ENCODE measurements at regions not wholly inside any gene's neighbourhood (a gene's known extent, or its start where the extent isn't known, plus 50 kb on each side); places are given as distances from the start of the nearest gene placed in this dataset.
"Not testable (repeated sequence)": the region's sequence is repeated elsewhere in the genome, so short reads cannot be mapped to it uniquely, and the experiment has no call there.

- Mint-ChIP-seq H3K36me3 (ENCODE audit: low read depth) (no peaks in the 10 kb centered on the region), H3K27ac (no peak overlapping the region), H3K4me3 (no peak overlapping the region), H3K27me3 (peaks cover 4% of the 10 kb centered on the region), H3K9me3 (no peaks in the 10 kb centered on the region), H3K4me1 (ENCODE audit: low read depth) (no peaks in the 10 kb centered on the region)
- intact Hi-C loops (cut with micrococcal nuclease), result no loop called here
Observed at GRCh38 chr14:30357791-30358190, 201.2 kb upstream of the G2E3 start.

DNA sequence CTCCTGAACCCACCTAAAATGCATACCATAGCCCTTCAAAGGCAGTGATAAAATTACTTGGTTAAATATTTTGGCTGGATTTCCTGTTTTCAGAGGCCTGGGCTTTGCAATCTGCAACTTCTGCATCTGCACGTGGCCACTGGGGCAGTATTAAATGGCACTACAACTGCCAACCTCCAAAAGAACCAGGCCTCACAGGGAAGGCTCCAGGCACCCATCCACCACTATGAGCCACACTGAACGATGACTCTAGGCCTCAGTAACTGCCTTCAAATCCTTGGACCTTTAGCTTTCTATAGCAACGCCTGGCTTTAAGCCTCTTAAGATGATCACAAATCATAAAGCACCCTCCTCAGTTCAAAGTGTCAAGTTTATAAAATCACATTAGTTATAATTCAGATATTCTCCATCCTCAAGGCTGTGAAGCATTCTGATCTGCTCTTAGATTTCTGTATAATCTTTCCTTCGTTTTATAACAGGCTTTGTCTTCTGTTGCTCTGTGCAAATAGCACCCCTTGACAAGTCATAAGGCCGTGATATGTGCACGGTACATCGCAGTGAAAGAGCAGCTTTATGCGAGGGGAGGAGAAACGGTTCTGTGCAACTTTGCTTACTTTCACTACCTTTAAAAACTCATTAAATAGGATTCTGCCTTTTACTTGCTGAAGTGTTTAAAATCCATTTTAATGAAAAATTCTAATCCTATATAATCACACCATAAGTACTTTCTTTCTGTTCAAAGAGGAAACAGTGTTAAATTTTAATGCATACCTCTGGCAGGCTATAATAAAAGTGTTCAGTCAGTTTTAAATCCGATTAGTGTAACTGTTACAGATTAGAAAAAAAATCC, 196.4 kb upstream of the G2E3 start:
- Mint-ChIP-seq H3K27me3 (no peaks in the 10 kb centered on the region), H3K4me1 (ENCODE audit: low read depth) (no peaks in the 10 kb centered on the region), H3K4me3 (no peak overlapping the region), H3K27ac (no peak overlapping the region), H3K9me3 (no peaks in the 10 kb centered on the region), H3K36me3 (ENCODE audit: low read depth) (no peaks in the 10 kb centered on the region)
- intact Hi-C loops (cut with micrococcal nuclease), result no loop called here

DNA sequence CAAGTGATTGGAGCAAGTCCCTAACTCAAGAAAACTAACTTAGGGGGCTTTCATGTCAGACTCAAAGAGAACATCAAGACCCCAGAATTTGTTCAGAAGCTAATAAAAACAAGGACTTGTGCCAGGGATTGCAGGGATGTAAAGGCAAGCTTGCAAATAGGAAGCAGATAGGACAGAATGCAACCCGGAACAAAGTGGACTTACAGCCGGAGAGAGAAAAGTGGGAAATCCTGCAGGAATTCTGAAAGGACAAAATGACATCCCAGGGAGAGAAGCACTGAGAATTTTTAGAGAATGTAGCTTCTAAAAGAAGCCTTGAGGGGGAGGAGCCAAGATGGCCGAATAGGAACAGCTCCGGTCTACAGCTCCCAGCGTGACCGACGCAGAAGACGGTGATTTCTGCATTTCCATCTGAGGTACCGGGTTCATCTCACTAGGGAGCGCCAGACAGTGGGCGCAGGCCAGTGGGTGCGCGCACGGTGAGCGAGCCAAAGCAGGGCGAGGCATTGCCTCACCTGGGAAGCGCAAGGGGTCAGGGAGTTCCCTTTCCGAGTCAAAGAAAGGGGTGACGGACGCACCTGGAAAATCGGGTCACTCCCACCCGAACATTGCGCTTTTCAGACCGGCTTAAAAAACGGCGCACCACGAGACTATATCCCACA, 195.6 kb upstream of the G2E3 start:
- H3K4me1 Mint-ChIP-seq (ENCODE audit: low read depth); H3K27me3 Mint-ChIP-seq; intact Hi-C loops (cut with micrococcal nuclease); H3K4me3 Mint-ChIP-seq; H3K9me3 Mint-ChIP-seq; H3K27ac Mint-ChIP-seq; H3K36me3 Mint-ChIP-seq (ENCODE audit: low read depth): not testable (repeated sequence)

DNA sequence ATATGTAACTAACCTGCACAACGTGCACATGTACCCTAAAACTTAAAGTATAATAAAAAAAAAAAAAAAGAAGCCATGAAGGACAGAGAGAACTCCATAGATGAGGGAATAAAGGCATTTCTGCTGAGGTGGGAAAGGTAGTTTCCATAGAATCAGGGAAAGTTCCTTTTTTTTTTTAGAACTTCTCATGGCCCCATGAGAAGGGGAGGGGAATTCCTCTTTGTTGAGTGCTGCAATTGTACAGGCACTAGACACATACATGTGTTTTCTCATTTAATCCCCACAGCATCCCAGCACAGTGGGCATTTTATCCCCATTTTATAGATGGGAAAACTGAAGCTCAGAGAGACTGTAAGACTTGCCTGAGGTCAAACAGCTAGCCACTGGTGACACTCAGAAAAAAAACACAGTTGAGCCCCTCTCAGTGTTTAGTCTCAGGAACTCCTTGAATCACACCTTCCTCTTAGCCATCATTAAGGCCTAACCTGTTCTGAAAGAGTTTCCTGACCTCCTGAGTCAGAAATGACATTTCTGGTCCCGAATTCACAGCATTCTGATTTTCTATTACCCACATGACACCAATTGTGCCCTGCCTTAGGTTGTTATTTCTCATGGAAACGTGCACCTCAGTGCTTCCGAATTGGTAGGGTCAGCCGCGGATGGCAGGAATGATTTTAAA, 189.3 kb upstream of the G2E3 start:
- intact Hi-C loops (cut with micrococcal nuclease), result no loop called here
- no peaks in the 10 kb centered on the region for H3K9me3 Mint-ChIP-seq
- peaks cover 6% of the 10 kb centered on the region for H3K4me1 Mint-ChIP-seq (ENCODE audit: low read depth)
- H3K36me3 Mint-ChIP-seq (ENCODE audit: low read depth), result no peaks in the 10 kb centered on the region
- H3K27me3 Mint-ChIP-seq, result peaks cover 7% of the 10 kb centered on the region
- no peak overlapping the region for H3K4me3 Mint-ChIP-seq
- H3K27ac Mint-ChIP-seq, result no peak overlapping the region

- peaks cover 6% of the 10 kb centered on the region for H3K4me1 Mint-ChIP-seq (ENCODE audit: low read depth)
- no peak overlapping the region for H3K4me3 Mint-ChIP-seq
- no peak overlapping the region for H3K27ac Mint-ChIP-seq
- H3K9me3 Mint-ChIP-seq, result no peaks in the 10 kb centered on the region
- H3K36me3 Mint-ChIP-seq (ENCODE audit: low read depth), result no peaks in the 10 kb centered on the region
- peaks cover 9% of the 10 kb centered on the region for H3K27me3 Mint-ChIP-seq
- intact Hi-C loops (cut with micrococcal nuclease), result no loop called here
Observed at GRCh38 chr14:30373053-30373452, 185.9 kb upstream of the G2E3 start.

DNA sequence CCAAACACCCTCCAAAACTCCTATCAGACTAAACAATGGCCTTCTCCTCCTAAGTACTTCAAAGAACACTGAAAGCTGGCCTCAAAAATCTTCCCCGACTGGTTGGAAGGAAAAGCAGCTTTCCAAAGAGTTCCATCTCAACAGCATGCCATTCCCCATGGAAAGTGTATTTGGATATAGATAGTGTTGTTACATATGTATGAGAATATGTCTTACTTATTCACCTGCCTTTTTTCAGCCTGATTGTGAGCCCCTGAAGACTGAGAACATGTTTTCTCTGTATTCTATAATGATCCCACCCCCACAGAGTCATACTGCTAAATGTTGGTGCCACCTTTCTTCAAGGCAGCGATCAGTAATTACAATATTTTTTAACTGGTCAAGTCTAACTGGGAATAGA, 185.4 kb upstream of the G2E3 start:
- intact Hi-C loops (cut with micrococcal nuclease), result no loop called here
- H3K4me1 Mint-ChIP-seq (ENCODE audit: low read depth), result peaks cover 6% of the 10 kb centered on the region
- peaks cover 9% of the 10 kb centered on the region for H3K27me3 Mint-ChIP-seq
- no peak overlapping the region for H3K4me3 Mint-ChIP-seq
- H3K9me3 Mint-ChIP-seq, result no peaks in the 10 kb centered on the region
- no peak overlapping the region for H3K27ac Mint-ChIP-seq
- no peaks in the 10 kb centered on the region for H3K36me3 Mint-ChIP-seq (ENCODE audit: low read depth)

DNA sequence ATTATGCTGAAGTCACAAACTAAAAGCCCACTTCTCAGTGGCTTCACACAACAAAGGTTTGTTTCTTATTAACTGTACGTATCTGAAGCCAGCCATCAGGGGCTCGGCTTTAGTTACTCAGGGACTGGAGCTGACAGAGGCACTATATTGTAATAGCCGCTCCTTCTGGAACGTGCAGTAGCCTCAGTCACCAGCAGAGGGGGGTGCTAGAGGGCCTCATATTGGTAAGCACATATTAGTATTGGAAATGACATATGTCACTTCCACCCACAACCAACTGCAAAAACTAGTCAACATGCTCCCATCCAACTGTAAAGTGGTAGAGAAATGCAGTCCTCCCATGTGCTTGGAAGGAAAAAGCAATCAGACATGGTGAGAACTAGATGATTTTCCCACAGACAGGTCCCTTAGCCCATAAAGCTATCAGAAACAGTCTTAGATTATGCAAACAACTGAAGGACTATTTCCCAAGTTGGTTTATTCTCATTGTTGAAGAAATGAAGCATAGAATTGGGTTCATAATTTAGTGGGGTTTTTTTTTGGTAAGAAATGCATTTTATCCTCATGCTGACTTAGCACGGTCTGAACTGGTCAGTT, 183.6 kb upstream of the G2E3 start:
- Mint-ChIP-seq H3K9me3 (no peaks in the 10 kb centered on the region), H3K27me3 (peaks cover 13% of the 10 kb centered on the region), H3K36me3 (ENCODE audit: low read depth) (no peaks in the 10 kb centered on the region), H3K4me1 (ENCODE audit: low read depth) (peaks cover 6% of the 10 kb centered on the region), H3K4me3 (no peak overlapping the region), H3K27ac (no peak overlapping the region)
- intact Hi-C loops (cut with micrococcal nuclease), result loop anchor here (1.0 to 2.0 kb wide), 3 partner anchors 67 to 236 kb away; no protein-coding TSS in a partner anchor

DNA sequence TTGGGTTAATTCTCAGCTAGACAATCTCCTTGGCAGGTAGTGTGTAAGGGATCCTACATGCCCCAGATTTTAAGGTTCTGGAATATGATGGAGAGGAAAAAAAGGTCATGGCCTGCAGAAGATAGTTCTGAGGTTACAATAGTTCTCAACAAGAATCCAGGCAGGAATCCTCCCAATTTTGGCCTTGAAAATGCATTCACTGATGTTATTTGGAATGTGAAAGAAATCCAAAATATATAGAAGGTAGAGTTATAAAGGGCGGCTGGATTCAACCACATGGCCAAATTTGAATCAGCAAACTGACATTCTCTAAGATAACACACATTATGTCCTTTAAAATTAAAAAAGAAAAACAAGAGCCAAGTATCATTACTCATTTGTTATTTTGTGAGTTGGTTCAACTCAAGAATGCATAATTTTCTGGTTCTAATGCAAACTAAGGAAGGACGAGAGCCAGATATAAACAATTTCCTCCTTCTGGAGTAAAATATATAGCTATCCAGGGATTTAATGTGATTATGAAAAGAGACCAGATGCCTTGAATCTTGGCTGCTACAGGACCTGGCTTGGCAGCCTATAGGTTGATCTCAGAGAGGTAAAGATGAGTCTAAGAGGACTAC, 177.0 kb upstream of the G2E3 start:
- intact Hi-C loops (cut with micrococcal nuclease), result no loop called here
- Mint-ChIP-seq H3K4me3 (no peak overlapping the region), H3K27me3 (peaks cover 16% of the 10 kb centered on the region), H3K36me3 (ENCODE audit: low read depth) (no peaks in the 10 kb centered on the region), H3K27ac (no peak overlapping the region), H3K9me3 (no peaks in the 10 kb centered on the region), H3K4me1 (ENCODE audit: low read depth) (no peaks in the 10 kb centered on the region)

DNA sequence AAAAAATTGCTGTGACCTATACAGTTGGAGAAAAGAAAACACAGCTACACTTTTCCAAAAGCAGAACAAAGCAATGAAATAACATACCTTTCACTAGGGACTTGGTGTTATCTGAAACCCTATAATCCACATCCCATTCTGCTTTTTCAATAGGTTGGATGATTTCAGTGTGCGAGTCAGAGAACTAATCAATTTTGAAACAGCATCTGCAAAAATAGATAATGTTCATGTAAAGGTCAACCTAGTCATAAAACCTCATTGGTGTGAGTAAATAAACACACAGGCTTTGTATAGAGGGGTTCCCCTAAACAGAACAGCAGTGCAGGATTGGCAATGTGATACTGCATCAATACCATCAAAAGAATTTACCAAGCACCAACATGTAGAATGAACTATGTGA, 173.0 kb upstream of the G2E3 start:
- H3K4me3 Mint-ChIP-seq, result no peak overlapping the region
- no peaks in the 10 kb centered on the region for H3K4me1 Mint-ChIP-seq (ENCODE audit: low read depth)
- no peak overlapping the region for H3K27ac Mint-ChIP-seq
- peaks cover 13% of the 10 kb centered on the region for H3K27me3 Mint-ChIP-seq
- no peaks in the 10 kb centered on the region for H3K9me3 Mint-ChIP-seq
- intact Hi-C loops (cut with micrococcal nuclease), result no loop called here
- no peaks in the 10 kb centered on the region for H3K36me3 Mint-ChIP-seq (ENCODE audit: low read depth)

DNA sequence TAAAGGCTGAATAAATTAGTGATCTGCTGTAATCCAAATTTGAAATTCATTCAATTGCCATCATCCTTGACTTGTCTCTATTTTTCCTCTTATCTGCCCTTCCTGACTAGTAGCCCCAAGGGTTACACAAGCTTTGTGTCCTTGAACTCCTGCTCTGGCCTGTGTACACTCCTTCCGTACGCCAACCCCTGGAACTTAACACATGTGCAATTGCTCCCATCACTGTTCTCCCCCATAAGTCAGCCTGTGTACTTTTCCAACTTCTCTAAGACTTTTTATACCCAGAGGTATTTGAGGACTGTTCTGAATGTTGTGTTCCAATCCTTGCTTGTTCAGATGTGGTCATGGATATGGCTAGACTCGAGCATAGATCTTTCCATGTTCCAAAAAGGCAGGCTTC, 171.1 kb upstream of the G2E3 start:
- H3K36me3 Mint-ChIP-seq (ENCODE audit: low read depth), result no peaks in the 10 kb centered on the region
- H3K27ac Mint-ChIP-seq, result no peak overlapping the region
- H3K4me1 Mint-ChIP-seq (ENCODE audit: low read depth), result no peaks in the 10 kb centered on the region
- no peak overlapping the region for H3K4me3 Mint-ChIP-seq
- H3K9me3 Mint-ChIP-seq, result no peaks in the 10 kb centered on the region
- intact Hi-C loops (cut with micrococcal nuclease), result no loop called here
- H3K27me3 Mint-ChIP-seq, result peaks cover 16% of the 10 kb centered on the region

DNA sequence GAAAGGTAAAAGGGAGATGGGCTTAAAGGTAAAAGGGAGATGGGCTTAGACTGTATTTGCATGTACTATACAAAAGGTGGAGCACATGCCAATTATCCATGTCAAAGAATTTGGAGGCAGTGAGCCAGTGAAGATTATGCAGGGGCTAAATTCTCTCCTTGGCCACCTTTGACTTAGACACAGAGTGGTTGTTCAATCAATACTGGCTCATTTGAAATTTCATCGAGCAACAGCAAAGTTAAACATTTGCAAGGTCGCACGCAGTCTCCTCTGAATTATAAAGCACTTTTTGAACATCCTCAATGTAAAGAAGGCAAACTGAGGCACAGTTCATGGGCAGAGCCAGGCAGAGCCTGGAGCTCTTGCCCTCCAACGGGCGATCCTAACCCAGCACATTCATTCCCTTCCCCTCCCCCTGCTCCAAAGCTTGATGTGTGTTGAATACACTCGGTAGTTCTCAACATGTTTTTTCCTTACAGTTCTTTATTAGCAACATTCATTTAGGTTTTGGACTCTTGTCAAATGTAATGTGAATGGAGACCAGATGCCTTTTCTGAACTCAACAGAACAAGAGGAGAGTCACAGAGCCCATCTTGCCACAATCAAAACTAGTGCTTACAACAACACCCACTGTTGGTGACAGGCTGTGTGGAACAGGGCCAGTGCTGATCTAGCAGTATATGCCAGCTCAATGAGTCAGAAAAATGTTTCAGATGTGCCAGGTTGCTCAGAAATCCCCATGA, 169.7 kb upstream of the G2E3 start:
- H3K27ac Mint-ChIP-seq, result no peak overlapping the region
- H3K36me3 Mint-ChIP-seq (ENCODE audit: low read depth), result no peaks in the 10 kb centered on the region
- H3K4me3 Mint-ChIP-seq, result no peak overlapping the region
- intact Hi-C loops (cut with micrococcal nuclease), result no loop called here
- peaks cover 14% of the 10 kb centered on the region for H3K27me3 Mint-ChIP-seq
- no peaks in the 10 kb centered on the region for H3K9me3 Mint-ChIP-seq
- H3K4me1 Mint-ChIP-seq (ENCODE audit: low read depth), result no peaks in the 10 kb centered on the region

- H3K4me3 Mint-ChIP-seq, result no peak overlapping the region
- peaks cover 10% of the 10 kb centered on the region for H3K27me3 Mint-ChIP-seq
- H3K9me3 Mint-ChIP-seq, result no peaks in the 10 kb centered on the region
Observed at GRCh38 chr14:30389877-30390385, 169.0 kb upstream of the G2E3 start.

GRCh38 chr14:30395065-30395464, 163.9 kb upstream of the G2E3 start:
- Mint-ChIP-seq H3K9me3 (no peaks in the 10 kb centered on the region), H3K4me3 (no peak overlapping the region), H3K36me3 (ENCODE audit: low read depth) (no peaks in the 10 kb centered on the region), H3K27ac (no peak overlapping the region), H3K27me3 (peaks cover 7% of the 10 kb centered on the region), H3K4me1 (ENCODE audit: low read depth) (no peaks in the 10 kb centered on the region)
- intact Hi-C loops (cut with micrococcal nuclease), result no loop called here

More at GRCh38 chr14:30389877-30390385, 169.0 kb upstream of the G2E3 start:
- Mint-ChIP-seq H3K4me1 (ENCODE audit: low read depth) (no peaks in the 10 kb centered on the region), H3K27ac (no peak overlapping the region), H3K36me3 (ENCODE audit: low read depth) (no peaks in the 10 kb centered on the region)
- intact Hi-C loops (cut with micrococcal nuclease), result no loop called here

All from dendritic cell treated with granulocyte-macrophage colony-stimulating factor and Interleukin-4, amounts not matched to agents 40 ng/mL and 50 ng/mL, for 4 days (primary cell).